ENCODE measurements at regions not wholly inside any gene's neighbourhood (a gene's known extent, or its start where the extent isn't known, plus 50 kb on each side); places are given as distances from the start of the nearest gene placed in this dataset.

DNA sequence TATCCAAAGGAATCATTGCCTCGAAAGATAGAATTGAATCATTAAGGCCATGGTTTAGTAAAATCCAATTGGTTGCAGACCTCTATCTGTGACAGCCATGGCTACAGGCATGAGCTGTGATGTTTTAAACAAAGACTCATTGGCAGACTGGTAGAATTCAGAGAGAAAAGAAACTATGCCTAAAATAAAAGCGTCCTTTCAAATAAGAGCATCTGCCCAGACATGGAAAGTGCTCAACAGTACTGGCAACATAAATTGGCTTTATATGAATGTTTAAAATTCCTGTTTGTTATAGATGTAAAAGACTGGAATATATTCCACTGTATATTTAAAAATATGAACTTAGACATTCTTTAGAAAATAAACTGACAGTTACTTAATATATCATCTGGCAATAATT, 2034.2 kb downstream of the LRRC4C start:
- Histone ChIP-seq H3K4me1 (no peaks in the 10 kb centered on the region), H3K27me3 (no peaks in the 10 kb centered on the region), H3K9me3 (no peaks in the 10 kb centered on the region), H3K27ac (no peak overlapping the region), H3K4me3 (no peak overlapping the region), H3K36me3 (no peaks in the 10 kb centered on the region)
- intact Hi-C loops (cut with DNase I; ENCODE audit: low total_unique reads) = no loop called here
- 77 to 95% (median 93%) methylated on average over 2 of the region's 2 CpGs for WGBS, 5 donors
- TF ChIP-seq POLR2A (IDR thresholded peaks at IDR 0.05) = no peak
- no peak for TF ChIP-seq EP300 (IDR thresholded peaks at IDR 0.05)
- TF ChIP-seq, protein P1, sequence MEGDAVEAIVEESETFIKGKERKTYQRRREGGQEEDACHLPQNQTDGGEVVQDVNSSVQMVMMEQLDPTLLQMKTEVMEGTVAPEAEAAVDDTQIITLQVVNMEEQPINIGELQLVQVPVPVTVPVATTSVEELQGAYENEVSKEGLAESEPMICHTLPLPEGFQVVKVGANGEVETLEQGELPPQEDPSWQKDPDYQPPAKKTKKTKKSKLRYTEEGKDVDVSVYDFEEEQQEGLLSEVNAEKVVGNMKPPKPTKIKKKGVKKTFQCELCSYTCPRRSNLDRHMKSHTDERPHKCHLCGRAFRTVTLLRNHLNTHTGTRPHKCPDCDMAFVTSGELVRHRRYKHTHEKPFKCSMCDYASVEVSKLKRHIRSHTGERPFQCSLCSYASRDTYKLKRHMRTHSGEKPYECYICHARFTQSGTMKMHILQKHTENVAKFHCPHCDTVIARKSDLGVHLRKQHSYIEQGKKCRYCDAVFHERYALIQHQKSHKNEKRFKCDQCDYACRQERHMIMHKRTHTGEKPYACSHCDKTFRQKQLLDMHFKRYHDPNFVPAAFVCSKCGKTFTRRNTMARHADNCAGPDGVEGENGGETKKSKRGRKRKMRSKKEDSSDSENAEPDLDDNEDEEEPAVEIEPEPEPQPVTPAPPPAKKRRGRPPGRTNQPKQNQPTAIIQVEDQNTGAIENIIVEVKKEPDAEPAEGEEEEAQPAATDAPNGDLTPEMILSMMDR (IDR thresholded peaks at IDR 0.05) = no peak
- no peak for TF ChIP-seq POLR2AphosphoS5 (IDR thresholded peaks at IDR 0.05)
- DNase-seq = no peak

DNA sequence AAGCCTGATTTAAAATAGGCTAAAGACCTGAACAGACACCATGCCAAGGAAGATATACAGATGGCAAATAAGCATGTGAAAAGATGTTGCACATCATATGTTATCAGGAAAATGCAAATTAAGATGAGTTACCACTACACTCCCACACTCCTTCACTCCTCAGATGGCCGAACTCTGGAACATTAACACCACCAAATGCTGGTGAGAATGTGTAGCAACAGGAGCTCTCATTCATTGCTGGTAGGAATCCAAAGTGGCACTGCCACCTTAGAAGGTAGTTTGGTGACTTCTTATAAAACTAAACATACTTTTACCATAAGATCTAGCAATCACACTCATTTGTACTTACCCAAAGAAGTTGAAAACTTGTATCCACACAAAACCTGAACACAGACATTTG, 2047.3 kb downstream of the LRRC4C start:
- no peak overlapping the region for H3K27ac ChIP-seq
- no peaks in the 10 kb centered on the region for H3K4me1 ChIP-seq
- no peak for TF ChIP-seq POLR2AphosphoS5 (IDR thresholded peaks at IDR 0.05)
- no peak for TF ChIP-seq POLR2A (IDR thresholded peaks at IDR 0.05)
- TF ChIP-seq, protein P1 (IDR thresholded peaks at IDR 0.05) = no peak
- TF ChIP-seq EP300 (IDR thresholded peaks at IDR 0.05) = no peak
- WGBS, 5 donors = 47 to 83% (median 59%) methylated on average over 1 of the region's 1 CpG
- no peaks in the 10 kb centered on the region for H3K36me3 ChIP-seq
- no peaks in the 10 kb centered on the region for H3K27me3 ChIP-seq
- intact Hi-C loops (cut with DNase I; ENCODE audit: low total_unique reads) = no loop called here
- no peak for DNase-seq
- no peak overlapping the region for H3K4me3 ChIP-seq
- peaks cover 0 to 13% (median 6%) of the 10 kb centered on the region in 4 donors for H3K9me3 ChIP-seq

DNA sequence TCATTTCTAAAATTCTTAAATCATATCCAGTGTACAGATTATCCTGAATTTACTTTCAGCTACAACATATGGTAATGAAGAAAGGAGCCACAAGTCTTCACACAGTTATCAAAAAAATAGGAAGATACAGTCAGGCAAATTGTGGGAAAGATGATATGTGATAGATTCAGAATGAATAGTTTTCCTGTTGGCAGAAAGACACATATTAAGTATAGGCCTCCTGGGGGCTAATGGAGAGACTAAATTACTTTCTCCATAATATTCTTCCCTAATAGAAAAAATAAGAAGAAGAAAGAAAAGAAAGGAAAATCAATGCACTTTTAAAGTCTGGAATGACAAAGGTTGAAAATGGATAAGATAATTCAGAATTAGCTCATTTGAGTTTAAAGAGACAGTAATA, 2073.5 kb downstream of the LRRC4C start:
- Histone ChIP-seq H3K27me3 (no peaks in the 10 kb centered on the region), H3K27ac (no peak overlapping the region), H3K36me3 (no peaks in the 10 kb centered on the region), H3K9me3 (peaks cover 0 to 9% (median 0%) of the 10 kb centered on the region in 4 donors), H3K4me1 (no peaks in the 10 kb centered on the region), H3K4me3 (no peak overlapping the region)
- intact Hi-C loops (cut with DNase I; ENCODE audit: low total_unique reads) = no loop called here
- TF ChIP-seq POLR2A (IDR thresholded peaks at IDR 0.05) = no peak
- TF ChIP-seq, protein P1 (IDR thresholded peaks at IDR 0.05) = no peak
- no peak for TF ChIP-seq EP300 (IDR thresholded peaks at IDR 0.05)
- no peak for TF ChIP-seq POLR2AphosphoS5 (IDR thresholded peaks at IDR 0.05)
- no peak for DNase-seq

DNA sequence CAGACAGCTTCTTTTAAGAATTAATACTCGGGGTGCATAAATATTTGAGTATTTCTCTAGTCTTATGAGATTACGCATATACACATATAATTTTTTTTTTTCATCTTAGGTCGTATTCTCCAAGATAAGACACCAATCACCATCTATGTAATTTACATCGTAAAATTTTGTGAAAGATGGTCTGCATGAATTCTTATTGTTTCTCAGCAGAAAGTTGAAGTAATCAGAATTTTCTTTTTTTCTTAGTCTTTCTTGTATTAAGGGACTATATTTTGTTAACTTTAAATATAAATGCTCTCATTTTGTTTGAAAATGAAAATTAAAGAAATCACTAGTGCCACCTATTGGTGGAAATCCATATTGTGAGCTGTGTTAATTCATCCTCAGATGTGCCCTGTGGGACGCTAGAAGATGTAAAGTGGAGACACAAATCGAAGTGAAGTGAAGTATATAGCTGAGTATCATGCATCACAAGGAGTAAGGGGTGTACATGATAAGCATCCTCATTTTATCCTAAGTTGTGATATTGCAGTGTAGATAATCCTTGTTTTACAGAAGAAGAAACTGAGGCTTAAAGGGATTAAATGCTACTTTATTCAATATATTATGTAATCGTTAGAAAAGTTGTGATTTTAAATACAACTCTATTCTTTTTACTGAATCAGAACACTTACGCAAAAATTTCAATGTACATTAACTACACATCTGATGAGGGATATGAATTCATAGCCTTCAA, 2084.3 kb downstream of the LRRC4C start:
- H3K27ac ChIP-seq = no peak overlapping the region
- intact Hi-C loops (cut with DNase I; ENCODE audit: low total_unique reads) = no loop called here
- H3K9me3 ChIP-seq = no peaks in the 10 kb centered on the region
- DNase-seq = peak in 1 of 2 donors; percentile 51
- H3K4me1 ChIP-seq = peaks cover 0 to 4% (median 0%) of the 10 kb centered on the region in 4 donors
- no peaks in the 10 kb centered on the region for H3K27me3 ChIP-seq
- no peaks in the 10 kb centered on the region for H3K36me3 ChIP-seq
- TF ChIP-seq, protein P1 (IDR thresholded peaks at IDR 0.05) = peak in 4 of 7 experiments; percentile 31 to 47 (median 34)
- TF ChIP-seq EP300 (IDR thresholded peaks at IDR 0.05) (no peak), POLR2A (IDR thresholded peaks at IDR 0.05) (no peak), POLR2AphosphoS5 (IDR thresholded peaks at IDR 0.05) (no peak)
- 42 to 53% (median 45%) methylated on average over 8 of the region's 8 CpGs for WGBS, 5 donors
- no peak overlapping the region for H3K4me3 ChIP-seq

Data from stomach (tissue), 8 donors.